Activated gamma-delta T cell treated with Interleukin-2 at 50 U/mL for 16 hours (primary cell): ENCODE measurements at regions not wholly inside any gene's neighbourhood (a gene's known extent, or its start where the extent isn't known, plus 50 kb on each side); places are given as distances from the start of the nearest gene placed in this dataset.
"Not testable (repeated sequence)": the region's sequence is repeated elsewhere in the genome, so short reads cannot be mapped to it uniquely, and the experiment has no call there.

Experiments used
- DNase-seq: peaks from one replicate; pipeline ENCODE4 v3.0.0-alpha.2; 2020

DNA sequence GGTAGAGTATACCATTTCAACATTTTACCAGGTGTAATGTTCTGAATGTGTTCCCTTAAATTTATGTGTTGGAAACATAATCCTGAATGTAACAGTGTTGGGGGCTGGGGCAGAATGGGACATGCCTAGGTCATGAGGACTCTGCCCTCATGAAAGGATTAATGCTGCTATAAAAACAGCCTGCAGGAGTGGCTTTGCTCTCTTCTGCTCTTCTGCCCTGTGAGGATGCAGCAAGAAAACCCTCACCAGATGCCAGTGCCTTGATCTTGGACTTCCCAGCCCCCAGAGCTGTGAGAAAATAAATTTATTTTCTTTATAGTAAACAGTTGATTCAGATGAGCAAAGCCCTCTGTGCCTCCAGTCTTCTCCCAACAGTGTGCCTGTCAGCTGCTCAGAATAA, 326.0 kb upstream of the ONECUT1 start:
- no peak for DNase-seq

DNA sequence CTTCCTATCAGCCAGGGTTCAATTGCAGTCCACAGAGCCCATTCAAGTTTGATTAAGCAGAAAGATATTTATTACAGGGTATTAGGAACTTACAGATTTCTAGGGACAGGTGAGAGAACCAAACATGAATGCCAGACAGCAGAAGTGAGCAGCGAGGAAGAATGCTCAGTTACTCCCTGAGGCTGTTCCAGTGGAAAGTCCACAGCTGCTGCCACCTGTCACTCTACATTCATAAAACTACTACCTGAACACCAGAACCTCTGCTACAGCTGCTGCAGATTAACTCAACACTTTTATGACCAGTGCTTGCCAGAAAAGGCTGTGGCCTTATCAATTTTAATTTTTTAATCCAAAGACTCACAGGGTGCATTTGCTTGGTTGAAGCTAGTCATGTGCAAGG, 325.4 kb upstream of the ONECUT1 start:
- DNase-seq = no peak

DNA sequence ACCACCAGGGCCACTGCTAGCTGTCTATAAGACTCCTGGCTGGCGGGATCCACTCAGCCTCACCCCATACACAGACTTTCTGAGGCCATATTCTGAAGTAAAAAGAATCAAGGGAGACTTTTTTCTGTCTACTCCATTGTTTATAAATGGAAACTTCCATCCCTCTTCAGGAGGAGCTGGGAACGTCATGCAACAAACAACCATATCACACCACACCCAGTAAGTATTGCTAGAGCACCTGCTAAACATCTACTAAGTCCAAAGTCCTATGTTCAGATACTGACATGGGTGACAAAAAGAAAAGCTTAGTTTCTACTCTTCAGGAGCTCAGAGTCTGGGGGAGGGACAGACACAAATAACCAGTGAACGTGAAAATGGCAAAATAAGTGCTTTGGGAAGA, 324.8 kb upstream of the ONECUT1 start:
- no peak for DNase-seq

DNA sequence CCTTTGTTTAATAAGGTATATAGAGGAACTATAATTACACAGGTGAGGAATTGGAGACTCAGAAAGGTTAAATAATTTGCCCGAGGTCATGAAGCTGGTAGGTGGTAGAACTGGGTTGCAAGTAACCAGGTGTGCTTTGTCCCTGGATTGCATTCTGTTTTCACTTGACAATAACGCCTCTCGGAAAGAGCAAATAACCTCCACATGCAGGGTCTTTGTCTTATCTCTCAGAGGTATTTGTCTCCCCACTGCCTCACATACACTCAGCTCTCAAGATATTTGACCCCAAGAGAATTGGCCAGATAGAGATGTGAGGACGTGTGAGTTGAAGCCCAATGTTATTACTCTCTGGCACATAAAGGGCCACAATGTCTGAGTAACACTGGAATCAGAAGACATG, 320.9 kb upstream of the ONECUT1 start:
- DNase-seq = no peak

DNA sequence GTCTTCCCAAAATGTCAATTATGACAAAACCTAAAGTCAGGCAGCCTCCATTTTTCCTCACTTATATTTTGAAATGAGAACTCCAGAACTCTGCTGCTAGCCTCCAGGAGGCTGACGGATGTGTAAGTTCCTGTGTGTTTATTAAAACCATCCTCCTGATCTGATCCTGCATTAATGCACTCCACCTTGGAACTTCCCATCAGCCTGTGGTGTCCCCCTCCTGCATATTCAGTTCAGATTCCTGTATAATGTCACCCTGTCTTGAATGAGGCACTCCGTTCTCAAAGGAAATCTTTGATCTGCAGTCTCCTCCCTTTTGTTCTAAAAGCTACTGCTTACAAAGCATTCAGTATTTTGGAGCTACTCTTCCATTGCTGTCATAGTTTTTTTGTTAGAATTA, 318.2 kb upstream of the ONECUT1 start:
- no peak for DNase-seq

DNA sequence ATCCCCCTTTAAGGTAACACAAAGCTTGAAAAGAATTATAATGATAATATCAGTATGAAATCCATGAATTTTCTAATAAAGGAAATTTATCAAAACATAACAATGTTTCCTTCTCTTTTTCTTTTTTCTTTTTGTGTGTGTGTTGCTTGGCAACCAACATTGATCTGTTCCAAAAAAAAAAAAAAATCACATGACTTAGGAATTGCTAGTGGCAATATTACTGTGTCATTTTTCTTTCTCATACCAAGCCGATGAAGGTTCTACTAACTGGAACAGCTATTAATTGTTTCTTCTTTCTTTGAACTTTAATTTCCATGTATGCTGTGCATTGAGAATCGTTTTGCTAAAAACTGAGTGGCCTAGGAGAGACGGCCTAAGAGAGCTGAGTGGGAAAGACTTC, 317.7 kb upstream of the ONECUT1 start:
- DNase-seq = no peak

DNA sequence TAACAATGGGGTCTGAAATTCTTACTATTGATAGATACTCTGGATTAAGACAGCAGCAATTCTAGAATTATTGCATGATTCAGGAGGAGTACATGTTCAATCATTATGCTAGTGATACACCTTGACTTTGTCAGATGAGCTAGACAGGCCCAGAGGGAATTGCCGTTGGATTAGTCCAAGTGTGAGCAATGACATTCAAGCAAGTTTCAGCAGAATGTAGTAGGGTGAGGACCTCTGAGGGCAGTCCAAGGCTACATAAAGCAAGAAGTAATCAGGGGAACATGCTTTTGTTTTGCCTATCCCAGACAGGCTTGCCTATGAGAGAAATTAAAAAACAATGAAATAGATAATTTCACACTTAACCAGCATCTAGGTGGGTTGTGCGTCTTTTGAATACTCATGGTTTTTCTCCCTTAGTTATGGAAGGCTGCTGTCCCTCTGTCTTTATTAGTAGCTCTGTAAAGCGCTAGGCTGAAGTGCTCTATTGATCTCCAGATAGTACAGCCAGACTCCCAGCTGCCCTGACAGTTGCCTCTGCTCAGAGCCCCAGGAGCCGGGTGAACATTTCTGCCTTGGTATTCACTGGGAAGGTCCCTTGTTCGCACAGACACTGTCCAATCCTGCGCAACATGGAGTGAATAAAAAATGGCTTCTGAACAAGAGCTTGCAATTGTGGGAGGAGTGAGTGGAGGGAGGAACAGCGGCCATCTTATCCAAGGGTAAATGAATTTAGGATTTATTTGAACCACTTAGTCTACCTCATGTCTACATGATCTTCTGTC, 316.6 kb upstream of the ONECUT1 start:
- DNase-seq = no peak

DNA sequence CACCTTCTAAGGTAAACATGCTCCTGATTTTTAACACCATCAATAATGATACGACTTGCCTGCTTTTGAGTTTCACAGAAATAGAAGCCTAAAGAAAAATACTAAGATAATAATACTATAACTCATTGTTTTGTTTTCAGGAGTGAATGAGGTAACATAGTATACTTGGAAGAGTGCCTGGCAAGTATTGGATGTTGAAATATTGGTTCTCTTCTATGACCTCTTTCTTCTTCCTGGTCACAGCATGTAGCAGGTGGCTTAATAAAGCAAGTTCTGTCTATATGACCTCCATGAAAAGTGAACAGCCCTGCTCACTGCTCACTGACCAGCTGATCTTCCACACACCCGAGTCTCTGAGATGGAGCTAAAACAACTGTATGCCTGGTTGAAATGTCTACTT, 312.3 kb upstream of the ONECUT1 start:
- DNase-seq = no peak

DNA sequence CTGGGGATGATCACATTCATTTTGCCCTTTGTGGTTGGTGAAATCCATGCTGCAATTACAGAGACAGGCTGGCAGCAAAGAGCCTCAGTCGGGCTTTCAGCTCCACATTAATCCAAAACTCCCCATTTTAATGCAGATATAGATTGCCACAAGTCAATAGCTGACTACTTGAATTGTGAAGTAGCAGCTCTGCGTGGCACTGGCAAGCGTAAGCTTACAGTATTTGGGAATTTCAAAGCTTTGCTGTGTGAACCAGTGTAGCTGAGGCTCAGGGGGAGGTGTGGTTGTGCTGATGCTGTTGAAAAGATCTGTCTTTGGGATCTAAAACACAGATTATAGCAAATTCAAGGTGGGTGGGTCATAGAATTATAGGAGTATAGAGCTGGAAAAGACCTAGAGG, 290.3 kb upstream of the ONECUT1 start:
- DNase-seq = no peak

DNA sequence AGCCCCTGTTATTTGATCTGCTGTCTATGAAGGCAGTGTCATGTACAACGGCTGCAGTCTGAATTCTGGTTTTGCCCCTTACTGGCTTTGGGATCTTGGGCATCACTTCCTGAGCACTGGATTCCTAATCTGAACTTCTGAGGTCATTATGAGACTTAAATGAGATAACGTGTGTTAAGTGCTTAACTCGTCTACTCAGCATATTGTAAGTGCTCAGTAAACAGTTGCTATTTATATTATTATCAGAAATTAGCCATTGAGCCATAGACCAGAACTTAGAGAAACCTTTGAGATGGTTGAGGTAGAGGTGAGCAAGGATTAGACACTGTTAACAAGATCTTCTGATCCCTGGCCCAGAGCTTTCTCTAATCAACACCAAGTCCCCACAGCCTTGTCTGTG, 284.1 kb upstream of the ONECUT1 start:
- no peak for DNase-seq

DNA sequence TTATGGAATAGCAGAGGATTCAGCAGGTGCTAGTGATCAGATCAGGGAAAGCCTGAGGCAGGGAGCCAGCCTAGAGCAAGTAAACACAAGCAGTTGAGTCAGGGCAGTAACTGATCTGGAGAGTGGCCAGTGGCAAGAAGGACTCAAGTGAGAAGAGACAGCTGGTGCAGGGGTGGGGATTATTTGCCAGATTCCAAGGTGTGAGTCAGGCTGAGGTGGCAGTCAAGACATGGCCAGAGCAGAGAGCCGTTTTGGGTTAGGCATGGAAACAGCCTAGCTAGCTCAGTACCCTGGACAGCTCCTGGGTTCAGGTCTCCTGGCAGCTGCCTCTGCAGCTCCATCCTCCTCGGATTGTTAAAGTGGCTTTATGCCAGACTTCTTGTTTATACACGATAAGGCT, 281.9 kb upstream of the ONECUT1 start:
- peak; percentile 4 for DNase-seq

DNA sequence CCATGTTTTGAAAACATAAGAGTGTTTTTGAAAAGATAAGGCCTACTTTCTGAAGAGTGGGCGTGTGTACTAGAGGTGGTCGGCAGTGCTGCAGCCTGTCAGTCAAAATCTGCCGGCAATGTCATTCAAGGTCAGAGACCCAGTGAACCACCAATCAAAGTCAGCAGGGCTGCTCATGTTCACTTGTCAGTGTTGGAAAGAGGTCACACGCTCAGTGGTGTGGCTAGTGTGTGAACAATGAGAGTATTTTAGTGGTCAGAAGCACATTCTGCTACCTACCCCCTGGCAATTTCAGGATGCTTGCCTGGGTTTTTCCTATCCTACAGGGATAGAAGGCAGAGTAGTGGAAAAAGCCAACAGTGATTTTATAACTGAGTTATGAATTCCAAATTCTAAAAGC, 278.5 kb upstream of the ONECUT1 start:
- DNase-seq = no peak

DNA sequence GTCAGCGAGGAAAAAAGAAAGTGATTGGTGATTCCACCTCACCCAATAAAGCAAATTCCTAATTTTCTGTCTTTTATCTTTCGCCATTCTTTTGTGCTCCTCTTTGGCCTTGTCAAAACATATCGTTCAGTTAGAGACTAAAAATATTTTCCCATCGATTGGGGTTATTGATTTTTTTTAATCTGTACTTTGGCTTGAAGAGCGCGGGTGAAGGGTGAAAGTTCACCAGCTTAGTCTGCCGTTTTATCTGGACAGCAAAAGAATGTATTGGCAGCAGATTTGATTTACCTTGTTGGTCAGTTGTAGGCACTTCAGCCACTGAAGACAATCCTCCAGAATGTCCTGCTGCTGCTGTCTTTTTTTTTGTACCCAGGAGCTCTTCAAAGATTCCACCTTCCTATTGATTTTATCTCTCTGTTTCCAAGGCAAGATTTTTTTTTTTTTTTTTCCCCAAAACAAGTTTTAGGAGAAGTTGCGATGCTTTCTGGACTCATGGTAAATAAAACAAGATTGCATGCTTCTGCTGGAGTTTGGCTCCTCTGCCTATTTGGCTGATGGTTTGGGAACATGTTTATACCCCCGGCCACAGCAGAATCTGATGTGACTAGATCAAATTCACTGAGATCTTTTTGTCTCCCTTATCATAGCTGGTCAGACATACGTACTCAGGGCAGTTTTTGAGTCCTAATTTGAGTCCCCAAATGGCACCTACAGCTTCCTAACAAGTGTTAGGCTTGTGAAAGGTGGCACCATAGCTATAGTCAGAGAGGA, 269.3 kb upstream of the ONECUT1 start:
- no peak for DNase-seq

DNA sequence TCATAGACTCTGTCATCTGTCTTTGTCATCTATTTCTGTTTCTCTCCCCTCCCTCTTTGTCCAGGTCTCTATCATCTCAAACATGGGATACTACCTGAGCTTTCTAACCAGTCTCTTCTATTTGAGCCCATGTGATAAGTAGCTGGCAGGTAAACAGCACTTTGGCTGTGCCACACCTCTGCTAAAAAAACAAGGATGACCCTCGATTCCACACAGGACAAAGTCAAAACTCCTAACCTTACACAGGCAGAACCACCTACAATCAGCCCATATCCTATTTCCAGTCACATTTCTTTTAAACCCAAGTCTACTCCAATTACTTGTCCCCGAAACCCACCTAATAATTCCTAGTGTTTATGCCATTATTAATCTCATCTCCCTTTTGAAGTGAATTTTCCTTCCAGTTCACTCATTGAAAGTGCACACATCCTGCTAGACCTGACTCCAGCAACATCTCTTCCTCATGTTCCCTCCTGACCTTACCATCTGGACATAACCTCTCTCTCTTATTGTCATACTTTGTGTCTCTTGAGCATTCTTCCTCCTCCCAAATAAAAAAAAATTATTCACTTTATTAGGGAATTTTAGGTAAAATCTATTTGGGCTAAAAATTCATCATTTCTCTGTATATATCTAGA, 256.1 kb upstream of the ONECUT1 start:
- DNase-seq = no peak

DNA sequence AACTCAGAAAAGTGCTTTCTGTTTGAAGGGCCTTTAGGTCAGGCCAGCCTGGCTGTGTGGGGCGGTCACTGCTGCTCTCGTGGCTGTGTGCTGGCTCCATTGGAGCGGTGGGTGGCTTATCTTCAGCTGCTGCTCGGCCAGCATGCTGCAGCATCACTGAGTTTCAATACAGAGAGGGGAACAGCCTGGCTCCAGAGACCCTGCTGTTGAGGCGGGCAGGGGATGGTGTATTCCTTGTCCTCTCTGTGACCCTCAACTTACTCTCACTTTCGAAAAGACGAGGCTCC, 248.5 kb upstream of the ONECUT1 start:
- DNase-seq = no peak

DNA sequence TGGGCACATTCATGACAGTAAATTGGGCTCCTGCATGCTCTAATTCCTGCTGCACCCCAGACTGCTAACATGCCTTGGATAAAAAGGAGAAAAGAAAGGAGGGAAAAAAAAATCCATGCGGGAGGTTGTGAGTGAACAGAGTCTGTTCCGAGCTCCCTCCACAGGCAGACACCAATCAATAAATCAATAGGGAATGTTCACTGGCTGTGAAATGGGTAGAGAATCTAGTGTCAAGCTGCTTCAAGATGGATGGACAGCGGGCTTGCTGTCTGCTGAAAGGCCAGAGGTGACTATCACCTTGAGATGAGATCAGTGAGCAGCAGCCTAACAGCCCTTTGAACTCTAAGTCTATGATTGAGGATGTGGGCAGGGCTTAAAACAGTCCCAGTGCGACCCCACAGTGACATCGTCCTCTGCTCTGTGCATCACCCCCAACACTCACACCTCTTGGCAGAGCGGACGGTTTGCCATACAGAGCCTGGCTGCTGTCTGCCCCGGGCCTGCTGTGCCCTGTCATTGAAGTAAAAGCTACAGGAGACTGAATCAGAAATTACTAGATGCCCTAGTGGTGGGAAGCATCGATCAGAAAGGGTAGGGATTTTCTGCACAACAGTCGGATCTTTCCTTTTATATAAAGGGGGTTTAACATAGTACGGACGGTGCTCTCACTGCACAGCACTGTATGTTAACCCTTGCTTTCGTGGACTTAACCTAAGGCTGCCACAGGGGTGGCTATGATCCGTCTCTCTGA, 247.9 kb upstream of the ONECUT1 start:
- DNase-seq = no peak

DNA sequence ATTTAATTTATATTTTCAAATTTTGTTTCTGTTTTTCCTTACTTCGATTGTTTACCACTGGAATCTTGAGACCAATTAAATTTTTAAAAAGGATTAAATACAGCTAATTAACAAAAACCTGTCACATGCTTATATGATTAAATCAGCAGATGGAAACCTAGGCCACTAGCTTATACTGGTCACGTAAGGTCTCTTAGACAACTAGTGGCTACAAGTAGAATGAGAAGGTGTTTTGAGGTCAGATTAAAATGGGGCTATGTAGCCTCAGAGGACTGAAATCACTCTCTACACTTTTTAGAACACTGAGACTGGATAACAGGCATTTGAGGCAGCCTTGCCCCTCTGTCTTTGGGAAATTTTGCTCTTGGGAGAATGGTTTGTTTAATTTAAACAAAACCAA, 246.5 kb upstream of the ONECUT1 start:
- no peak for DNase-seq

DNA sequence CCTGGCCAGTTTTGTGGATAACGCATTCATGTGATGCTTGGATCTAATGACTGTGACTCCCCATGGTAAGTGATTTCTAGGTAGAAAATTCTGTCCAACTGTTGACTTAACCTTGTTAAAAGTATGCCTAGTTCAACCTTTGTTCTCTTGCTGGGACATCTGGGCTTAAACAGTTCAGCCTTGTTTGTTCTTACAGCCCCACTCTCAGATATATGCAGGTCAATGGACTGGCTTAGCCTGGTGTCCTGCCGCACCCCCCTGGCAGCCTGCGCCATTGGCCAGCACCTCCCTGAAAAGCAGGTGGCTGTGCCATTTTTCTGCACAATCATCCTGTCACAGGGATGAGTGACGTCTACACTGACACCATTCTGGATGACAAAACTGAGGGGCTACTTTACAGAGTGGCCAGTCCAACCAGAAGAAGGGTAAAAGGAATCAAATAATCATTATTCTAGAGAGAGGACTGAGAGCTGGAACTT, 244.7 kb upstream of the ONECUT1 start:
- no peak for DNase-seq

DNA sequence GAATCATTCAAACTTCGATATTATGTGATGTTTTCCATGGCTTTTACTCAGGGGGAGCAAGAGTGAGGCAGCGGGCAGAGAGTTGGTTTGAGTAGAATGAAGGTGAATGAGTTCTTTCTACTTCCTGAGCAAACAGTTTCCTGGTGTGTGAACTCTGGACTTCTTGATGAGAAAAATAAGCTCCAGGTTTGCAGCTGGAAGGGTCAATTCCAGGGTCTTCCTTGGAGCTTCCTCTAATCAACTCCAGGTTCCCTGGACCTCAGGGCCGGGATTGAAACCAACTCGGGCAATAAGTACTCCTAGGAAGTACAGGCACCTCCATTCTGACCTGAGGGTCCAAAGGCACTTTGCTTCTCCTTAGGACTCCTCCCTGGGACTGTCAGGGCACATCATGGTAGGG, 243.6 kb upstream of the ONECUT1 start:
- DNase-seq = no peak

DNA sequence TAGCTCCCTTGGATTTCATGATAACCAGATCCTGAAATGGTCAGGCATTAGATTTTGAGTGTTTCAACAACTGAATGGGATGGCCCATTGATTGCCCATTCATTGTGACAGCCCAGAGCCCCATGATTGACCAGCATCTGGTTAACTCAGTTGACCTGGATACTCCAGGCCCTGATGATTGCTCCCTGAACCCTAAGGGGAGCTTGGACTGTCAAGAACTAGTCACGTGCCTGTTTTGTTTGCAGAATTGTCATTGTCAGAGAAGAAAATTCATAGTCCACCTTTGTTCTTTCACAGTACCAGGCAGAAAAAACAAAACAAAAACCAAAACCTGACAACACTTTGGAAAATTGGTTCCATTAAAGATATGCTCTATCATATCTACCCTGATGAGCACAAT, 241.3 kb upstream of the ONECUT1 start:
- DNase-seq = no peak

DNA sequence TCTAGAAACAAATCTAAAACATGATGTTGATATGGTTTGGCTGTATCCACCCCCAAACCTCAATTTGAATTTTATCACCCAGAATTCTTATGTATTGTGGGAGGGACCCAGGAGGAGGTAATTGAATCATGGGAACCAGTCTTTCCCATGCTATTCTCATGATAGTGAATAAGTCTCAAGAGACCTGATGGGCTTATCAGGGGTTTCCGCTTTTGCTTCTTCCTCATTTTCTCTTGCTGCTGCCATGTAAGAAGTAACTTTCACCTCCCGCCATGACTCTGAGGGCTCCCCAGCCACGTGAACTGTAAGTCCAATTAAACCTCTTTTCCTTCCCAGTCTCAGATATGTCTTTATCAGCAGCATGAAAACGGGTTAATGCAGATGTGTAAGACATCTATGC, 232.7 kb upstream of the ONECUT1 start:
- DNase-seq = no peak

DNA sequence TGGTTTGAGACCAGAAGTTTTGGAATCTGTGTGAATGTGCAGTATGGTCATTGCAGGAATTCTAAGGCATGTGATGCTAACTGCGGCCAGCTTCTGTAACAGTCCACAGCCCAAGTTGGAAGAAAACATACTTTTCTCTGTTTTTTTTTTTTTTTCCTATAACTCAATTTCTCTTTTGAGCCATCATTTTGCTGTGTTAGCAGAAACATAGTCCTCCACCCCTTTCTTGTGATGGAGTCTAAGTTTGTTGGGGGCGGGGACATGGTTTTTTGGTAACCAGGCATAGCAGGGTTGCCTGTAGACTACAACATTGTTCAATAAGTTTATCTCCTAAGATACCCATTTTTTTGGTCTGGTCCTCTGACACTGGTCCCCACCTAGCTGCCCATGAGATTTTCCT, 223.2 kb upstream of the ONECUT1 start:
- DNase-seq = no peak

DNA sequence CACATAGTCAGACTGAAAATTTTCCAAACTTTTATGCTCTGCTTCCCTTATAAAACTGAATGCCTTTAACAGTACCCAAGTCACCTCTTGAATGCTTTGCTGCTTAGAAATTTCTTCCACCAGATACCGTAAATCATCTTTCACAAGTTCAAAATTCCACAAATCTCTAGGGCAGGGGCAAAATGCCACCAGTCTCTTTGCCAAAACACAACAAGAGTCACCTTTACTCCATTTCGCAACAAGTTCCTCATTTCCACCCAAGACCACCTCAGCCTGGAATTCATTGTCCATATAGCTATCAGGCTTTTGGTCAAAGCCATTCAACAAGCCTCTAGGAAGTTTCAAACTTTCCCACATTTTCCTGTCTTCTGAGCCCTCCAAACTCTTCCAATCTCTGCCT, 221.6 kb upstream of the ONECUT1 start:
- not testable (repeated sequence) for DNase-seq

DNA sequence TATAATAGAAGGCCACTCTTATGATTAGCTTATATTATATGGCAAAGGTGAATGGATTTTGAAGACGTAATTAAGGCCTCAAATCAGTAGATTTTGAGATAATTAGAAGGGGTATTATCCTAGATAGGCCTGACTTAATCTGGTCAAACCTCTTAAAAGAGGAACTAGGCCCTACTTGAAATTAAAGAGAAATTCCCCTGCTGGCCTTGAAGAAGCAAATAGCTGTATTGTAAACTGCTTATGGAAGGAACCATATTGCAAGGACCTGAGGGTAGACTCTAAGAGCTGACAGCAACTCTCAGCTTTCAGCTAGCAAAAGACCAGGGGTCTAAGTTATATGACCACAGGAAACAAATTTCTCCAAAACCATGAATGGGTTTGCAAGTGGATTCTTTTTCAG, 219.0 kb upstream of the ONECUT1 start:
- no peak for DNase-seq
